ENCODE measurements at regions not wholly inside any gene's neighbourhood (a gene's known extent, or its start where the extent isn't known, plus 50 kb on each side); places are given as distances from the start of the nearest gene placed in this dataset.

- no peak for TF ChIP-seq EP300 (IDR thresholded peaks at IDR 0.05)
- TF ChIP-seq JUN (IDR thresholded peaks at IDR 0.05), result no peak
- no peak for TF ChIP-seq CTCF (IDR thresholded peaks at IDR 0.05)
- TF ChIP-seq E2F6 (IDR thresholded peaks at IDR 0.05; ENCODE audit: borderline replicate concordance, low read depth), result no peak
- no peak for TF ChIP-seq POLR2A (IDR thresholded peaks at IDR 0.05; ENCODE audit: low read length)
Observed at GRCh38 chr5:75951716-75952115, 131.5 kb upstream of the SV2C start.
